K562 (cell line): ENCODE measurements at regions not wholly inside any gene's neighbourhood (a gene's known extent, or its start where the extent isn't known, plus 50 kb on each side); places are given as distances from the start of the nearest gene placed in this dataset.

ENCODE experiments used
- ATAC-seq: fragments of 200-7000 bp; cut with Tn5 transposase; 3 replicates; pipeline ENCODE4 v1.9.1; 2020; ENCODE audit warnings: moderate library complexity
- BruUV-seq: library from RNA; stranded (reverse); fragments of 400-500 nt; replicated peaks from 2 replicates; lab custom pipeline; 2021; lab: Mats Ljungman, UMichigan
- CTCF ChIA-PET: fragments of 300-600 bp; formaldehyde crosslinking; extraction: SDS; loops from one replicate; lab custom pipeline; 2021; ENCODE audit warnings: low intra/inter-chr PET ratio; lab: Yijun Ruan, JAX
- POLR2A ChIA-PET: fragments of 300-600, 350-650 bp; sonication (Branson Sonifier 250); formaldehyde crosslinking; extraction: SDS; loops from one replicate; lab custom pipeline; 2021; ENCODE audit warnings: antibody characterized with exemption, inconsistent platforms; lab: Yijun Ruan, JAX
- DNase-seq, 4 experiments: peaks; one replicate each; pipeline versions ENCODE4 v3.0.0 to v3.0.0-alpha.2; 2011 to 2018; ENCODE audit warnings: low spot score in 3 of 4, mixed read lengths in 3 of 4; ENCODE audit errors: extremely low read depth in 1 of 4
- FAIRE-seq: peaks from 2 replicates; lab custom pipeline; 2011; peaks lifted over from hg19 to GRCh38; lab: Jason Lieb, UNC
- H2AFZ ChIP-seq: 2 replicates; pipeline ENCODE4 v1.6.0; 2011; ENCODE audit warnings: low read depth, low read length, control low read depth, inconsistent platforms
- H3K27ac ChIP-seq: fragments of 200-600 bp; 3 replicates; pipeline ENCODE4 v1.8.0; 2011; ENCODE audit warnings: low read depth, mild to moderate bottlenecking, control low read depth, inconsistent platforms, low read length, moderate library complexity, mixed read lengths; ENCODE audit errors: extremely low read depth
- H3K27me3 ChIP-seq, 2 experiments: fragments of 300-600 bp in 1 of 2; 2 replicates in 1 of 2; 3 replicates in 1 of 2; pipeline versions ENCODE4 v1.6.0 to v1.8.0; 2011; ENCODE audit warnings: inconsistent platforms in 2 of 2, low read length in 2 of 2, mild to moderate bottlenecking in 1 of 2, mixed read lengths in 1 of 2, moderate library complexity in 1 of 2; ENCODE audit not compliant: control insufficient read depth in 2 of 2, insufficient read depth in 2 of 2
- H3K36me3 ChIP-seq: fragments of 300-600 bp; 3 replicates; pipeline ENCODE4 v1.8.0; 2011; ENCODE audit warnings: mild to moderate bottlenecking, low read length, inconsistent platforms; ENCODE audit not compliant: control insufficient read depth, insufficient read depth
- H3K4me1 ChIP-seq, 2 experiments: fragments of 200-600 bp in 1 of 2; replicated peaks in 1 of 2; 2 replicates in 1 of 2; 3 replicates in 1 of 2; pipeline versions ENCODE4 v1.5.1 to v1.8.0; 2011; ENCODE audit warnings: inconsistent platforms in 2 of 2, low read length in 2 of 2, mild to moderate bottlenecking in 1 of 2, mixed read lengths in 1 of 2, moderate library complexity in 1 of 2; ENCODE audit not compliant: control insufficient read depth in 2 of 2, insufficient read depth in 2 of 2
- H3K4me2 ChIP-seq: 2 replicates; pipeline ENCODE4 v1.6.1; 2011; ENCODE audit warnings: low read length, control low read depth, inconsistent platforms, mixed read lengths; ENCODE audit not compliant: insufficient read depth
- H3K4me3 ChIP-seq: fragments of 200-600 bp; sonication (generic), shearing (Covaris generic); 2 replicates; pipeline ENCODE4 v1.5.1; 2016; ENCODE audit warnings: control low read depth, inconsistent platforms
- H3K79me2 ChIP-seq: fragments of 200-600 bp; 3 replicates; pipeline ENCODE4 v1.8.0; 2011; ENCODE audit warnings: low read length, inconsistent platforms; ENCODE audit not compliant: control insufficient read depth, insufficient read depth
- H3K9ac ChIP-seq, 2 experiments: 2 replicates each; pipeline versions ENCODE4 v1.6.0 to v1.6.1; 2011; ENCODE audit warnings: low read depth in 2 of 2, low read length in 2 of 2, control low read depth in 1 of 2, inconsistent platforms in 1 of 2, mild to moderate bottlenecking in 1 of 2, mixed read lengths in 1 of 2; ENCODE audit not compliant: insufficient read depth in 1 of 2
- H3K9me1 ChIP-seq: one replicate; pipeline ENCODE4 v1.6.0; 2011; ENCODE audit warnings: inconsistent platforms, mild to moderate bottlenecking, low read length, moderate library complexity; ENCODE audit not compliant: control insufficient read depth, insufficient read depth
- H3K9me3 ChIP-seq: replicated peaks from 2 replicates; pipeline ENCODE4 v1.5.1; 2011; ENCODE audit warnings: low read depth, low read length, inconsistent platforms; ENCODE audit not compliant: control insufficient read depth, insufficient read depth
- H4K20me1 ChIP-seq: replicated peaks from 2 replicates; pipeline ENCODE4 v1.6.1; 2011; ENCODE audit warnings: low read length, inconsistent platforms, mixed read lengths; ENCODE audit not compliant: control insufficient read depth, insufficient read depth
- ILF3 ChIP-seq: fragments of 450-650 bp; IDR thresholded peaks from 2 replicates; pipeline ENCODE4 v1.6.1; 2018; ENCODE audit warnings: antibody characterized with exemption, mild to moderate bottlenecking, moderate library complexity, borderline replicate concordance
- NUFIP1 ChIP-seq: fragments of 450-650 bp; IDR thresholded peaks from 2 replicates; pipeline ENCODE4 v1.6.1; 2018; ENCODE audit not compliant: partially characterized antibody
- PHB ChIP-seq: fragments of 250-450 bp; sonication (Bioruptor Pico); IDR thresholded peaks from 2 replicates; pipeline ENCODE4 v1.5.0; 2021
- ZNF707 ChIP-seq: fragments of 250-450 bp; sonication (Bioruptor Pico); conservative IDR thresholded peaks from 2 replicates; pipeline ENCODE4 v1.8.0; 2022; ENCODE audit warnings: inconsistent platforms, mild to moderate bottlenecking, moderate library complexity
- WGBS: fragments of 100-300 bp; shearing (Covaris generic); methylation state at CpG from one replicate; pipeline ENCODE4 v1.1.6; 2016; ENCODE audit warnings: low coverage, mixed read lengths; ENCODE audit not compliant: insufficient coverage; ENCODE audit errors: missing lambda C conversion rate; 5-methylcytosine and 5-hydroxymethylcytosine counted together
- in situ Hi-C: fragments of 300-500 bp; cut with MboI; formaldehyde crosslinking; loops from 4 replicates; pipeline ENCODE4 v1.15.0; 2018; ENCODE audit warnings: inconsistent platforms, mixed read lengths
- intact Hi-C: fragments of 100-400 bp; cut with micrococcal nuclease; formaldehyde crosslinking; loops from 2 replicates; pipeline ENCODE4 v1.14.2; 2022
- TF ChIP-seq, protein P1 (sequence below): fragments of 450-650 bp; IDR thresholded peaks from 2 replicates; pipeline ENCODE4 v1.6.1; 2016; ENCODE audit warnings: mild to moderate bottlenecking
- TF ChIP-seq, protein P2 (sequence below): fragments of 250-450 bp; sonication (Bioruptor Pico); IDR thresholded peaks from 2 replicates; pipeline ENCODE4 v1.8.0; 2021; ENCODE audit warnings: moderate library complexity, mild to moderate bottlenecking, inconsistent platforms

DNA sequence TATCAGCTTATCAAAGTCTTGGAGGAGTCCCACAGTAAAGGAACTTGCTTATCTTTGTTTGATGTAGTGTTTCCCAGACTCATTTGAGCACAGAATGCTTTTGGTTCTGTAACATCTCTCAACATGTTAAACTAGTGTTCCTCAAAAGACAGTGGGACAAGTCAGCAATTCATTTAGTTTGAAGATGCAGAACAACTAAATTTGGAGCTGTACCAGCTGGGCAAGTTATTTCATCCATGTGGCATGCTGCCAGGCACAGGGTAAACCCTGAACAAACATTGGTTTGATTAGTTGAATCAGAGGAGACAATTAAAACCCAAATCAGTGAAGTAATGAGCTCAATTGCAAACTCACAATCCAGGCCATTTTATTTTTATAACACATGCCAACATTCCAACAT, 141.2 kb downstream of the CSNK2A3 start:
- ATAC-seq: no peak
- Histone ChIP-seq H3K79me2 (no peaks in the 10 kb centered on the region), H4K20me1 (no peaks in the 10 kb centered on the region; the same call in 1 of the 2 replicates), H2AFZ (no peak overlapping the region)
- no peak for DNase-seq
- no peak for TF ChIP-seq PHB (CRISPR knock-in tag)
- TF ChIP-seq, all 486 proteins: peak for 0
- no peak for FAIRE-seq
- Histone ChIP-seq H3K27ac (no peak overlapping the region), H3K4me2 (no peak overlapping the region), H3K27me3 (no peaks in the 10 kb centered on the region; a peak in 1 of 5 replicates), H3K9me1 (no peaks in the 10 kb centered on the region), H3K36me3 (no peaks in the 10 kb centered on the region), H3K4me1 (no peaks in the 10 kb centered on the region), H3K9me3 (no peaks in the 10 kb centered on the region), H3K4me3 (no peak overlapping the region), H3K9ac (no peak overlapping the region)
- BruUV-seq: no TSS peak
- ChIA-PET CTCF (no interaction called here), POLR2A (interaction anchor here (0.6 to 0.7 kb wide), 2 partner anchors 28 to 450 kb away, joined by 3 read pairs; no protein-coding TSS in a partner anchor)
- intact Hi-C loops (no loop called here), in situ Hi-C loops (no loop called here)

DNA sequence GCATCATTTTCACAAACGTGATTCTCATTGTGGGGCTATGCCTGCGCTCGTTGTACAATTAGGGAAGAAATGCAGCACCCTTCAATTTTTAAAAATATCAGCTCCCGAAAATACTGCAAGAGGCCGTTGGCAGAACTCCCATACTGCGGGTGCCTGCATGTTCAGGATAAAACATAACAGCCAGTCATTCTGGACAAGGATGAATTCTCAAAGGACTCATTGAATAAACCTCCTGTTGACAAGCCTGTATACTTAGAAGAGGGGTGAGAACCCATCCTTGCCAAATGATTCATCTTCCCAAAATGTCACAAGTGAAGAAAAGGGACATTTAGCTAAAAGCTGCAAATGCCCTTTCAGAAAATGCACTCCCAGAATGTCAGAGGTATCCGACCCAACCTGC, 141.9 kb downstream of the CSNK2A3 start:
- H2AFZ ChIP-seq: no peak overlapping the region
- intact Hi-C loops (no loop called here), in situ Hi-C loops (no loop called here)
- WGBS: under 1% methylated on average over 7 of the region's 7 CpGs
- TF ChIP-seq NUFIP1: no peak
- TF ChIP-seq ZNF707 (CRISPR knock-in tag): no peak
- TF ChIP-seq, protein P1, sequence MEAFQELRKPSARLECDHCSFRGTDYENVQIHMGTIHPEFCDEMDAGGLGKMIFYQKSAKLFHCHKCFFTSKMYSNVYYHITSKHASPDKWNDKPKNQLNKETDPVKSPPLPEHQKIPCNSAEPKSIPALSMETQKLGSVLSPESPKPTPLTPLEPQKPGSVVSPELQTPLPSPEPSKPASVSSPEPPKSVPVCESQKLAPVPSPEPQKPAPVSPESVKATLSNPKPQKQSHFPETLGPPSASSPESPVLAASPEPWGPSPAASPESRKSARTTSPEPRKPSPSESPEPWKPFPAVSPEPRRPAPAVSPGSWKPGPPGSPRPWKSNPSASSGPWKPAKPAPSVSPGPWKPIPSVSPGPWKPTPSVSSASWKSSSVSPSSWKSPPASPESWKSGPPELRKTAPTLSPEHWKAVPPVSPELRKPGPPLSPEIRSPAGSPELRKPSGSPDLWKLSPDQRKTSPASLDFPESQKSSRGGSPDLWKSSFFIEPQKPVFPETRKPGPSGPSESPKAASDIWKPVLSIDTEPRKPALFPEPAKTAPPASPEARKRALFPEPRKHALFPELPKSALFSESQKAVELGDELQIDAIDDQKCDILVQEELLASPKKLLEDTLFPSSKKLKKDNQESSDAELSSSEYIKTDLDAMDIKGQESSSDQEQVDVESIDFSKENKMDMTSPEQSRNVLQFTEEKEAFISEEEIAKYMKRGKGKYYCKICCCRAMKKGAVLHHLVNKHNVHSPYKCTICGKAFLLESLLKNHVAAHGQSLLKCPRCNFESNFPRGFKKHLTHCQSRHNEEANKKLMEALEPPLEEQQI: no peak
- TF ChIP-seq, protein P2, sequence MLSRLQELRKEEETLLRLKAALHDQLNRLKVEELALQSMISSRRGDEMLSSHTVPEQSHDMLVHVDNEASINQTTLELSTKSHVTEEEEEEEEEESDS: no peak
- TF ChIP-seq ILF3: no peak
- no peak for ATAC-seq
- no peak overlapping the region for H3K9ac ChIP-seq
- H3K27ac ChIP-seq: no peak overlapping the region
- ChIA-PET CTCF (no interaction called here), POLR2A (no interaction called here)
- H3K36me3 ChIP-seq: no peaks in the 10 kb centered on the region
- H3K9me3 ChIP-seq: no peaks in the 10 kb centered on the region
- H4K20me1 ChIP-seq: no peaks in the 10 kb centered on the region; the same call in 1 of the 2 replicates
- H3K4me1 ChIP-seq: no peaks in the 10 kb centered on the region
- FAIRE-seq: no peak
- no TSS peak for BruUV-seq
- no peaks in the 10 kb centered on the region for H3K79me2 ChIP-seq
- no peaks in the 10 kb centered on the region; a peak in 2 of 5 replicates for H3K27me3 ChIP-seq
- no peak for DNase-seq
- H3K4me2 ChIP-seq: no peak overlapping the region
- no peak overlapping the region for H3K4me3 ChIP-seq
- H3K9me1 ChIP-seq: no peaks in the 10 kb centered on the region
